ENCODE measurements at regions not wholly inside any gene's neighbourhood (a gene's known extent, or its start where the extent isn't known, plus 50 kb on each side); places are given as distances from the start of the nearest gene placed in this dataset.

DNA sequence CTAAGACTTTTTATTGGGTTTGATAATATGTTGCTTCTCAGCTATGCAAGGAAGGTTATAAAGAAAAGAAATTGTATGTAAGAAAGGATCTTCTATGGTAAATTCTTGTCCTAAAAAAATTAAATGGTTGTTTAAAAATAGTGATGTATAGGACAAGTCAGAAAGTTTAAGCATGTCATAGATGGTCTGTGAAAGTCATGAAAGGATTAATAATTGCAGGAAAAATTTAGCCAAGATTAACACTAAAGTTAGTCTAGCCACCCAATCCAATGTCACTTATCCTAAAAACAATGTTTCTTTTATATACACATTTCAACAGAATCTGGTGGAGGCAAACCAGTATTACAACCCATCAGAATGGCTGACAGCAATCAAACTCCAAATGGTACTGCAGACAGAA, 1046.7 kb upstream of the SLC39A10 start:
- TF ChIP-seq EP300 (IDR thresholded peaks at IDR 0.05; ENCODE audit: borderline replicate concordance in 1 of 2, low read depth in 2 of 2, low read length in 2 of 2): no peak
- TF ChIP-seq JUND (IDR thresholded peaks at IDR 0.05; ENCODE audit: low read length): no peak
- TF ChIP-seq, protein P1, sequence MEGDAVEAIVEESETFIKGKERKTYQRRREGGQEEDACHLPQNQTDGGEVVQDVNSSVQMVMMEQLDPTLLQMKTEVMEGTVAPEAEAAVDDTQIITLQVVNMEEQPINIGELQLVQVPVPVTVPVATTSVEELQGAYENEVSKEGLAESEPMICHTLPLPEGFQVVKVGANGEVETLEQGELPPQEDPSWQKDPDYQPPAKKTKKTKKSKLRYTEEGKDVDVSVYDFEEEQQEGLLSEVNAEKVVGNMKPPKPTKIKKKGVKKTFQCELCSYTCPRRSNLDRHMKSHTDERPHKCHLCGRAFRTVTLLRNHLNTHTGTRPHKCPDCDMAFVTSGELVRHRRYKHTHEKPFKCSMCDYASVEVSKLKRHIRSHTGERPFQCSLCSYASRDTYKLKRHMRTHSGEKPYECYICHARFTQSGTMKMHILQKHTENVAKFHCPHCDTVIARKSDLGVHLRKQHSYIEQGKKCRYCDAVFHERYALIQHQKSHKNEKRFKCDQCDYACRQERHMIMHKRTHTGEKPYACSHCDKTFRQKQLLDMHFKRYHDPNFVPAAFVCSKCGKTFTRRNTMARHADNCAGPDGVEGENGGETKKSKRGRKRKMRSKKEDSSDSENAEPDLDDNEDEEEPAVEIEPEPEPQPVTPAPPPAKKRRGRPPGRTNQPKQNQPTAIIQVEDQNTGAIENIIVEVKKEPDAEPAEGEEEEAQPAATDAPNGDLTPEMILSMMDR (IDR thresholded peaks at IDR 0.05; ENCODE audit: control extremely low read depth in 1 of 3, insufficient read depth in 1 of 3, low read depth in 1 of 3, low read length in 3 of 3): no peak
- TF ChIP-seq, protein P2, sequence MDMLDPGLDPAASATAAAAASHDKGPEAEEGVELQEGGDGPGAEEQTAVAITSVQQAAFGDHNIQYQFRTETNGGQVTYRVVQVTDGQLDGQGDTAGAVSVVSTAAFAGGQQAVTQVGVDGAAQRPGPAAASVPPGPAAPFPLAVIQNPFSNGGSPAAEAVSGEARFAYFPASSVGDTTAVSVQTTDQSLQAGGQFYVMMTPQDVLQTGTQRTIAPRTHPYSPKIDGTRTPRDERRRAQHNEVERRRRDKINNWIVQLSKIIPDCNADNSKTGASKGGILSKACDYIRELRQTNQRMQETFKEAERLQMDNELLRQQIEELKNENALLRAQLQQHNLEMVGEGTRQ (IDR thresholded peaks at IDR 0.05; ENCODE audit: low read length): no peak
